ENCODE measurements at regions not wholly inside any gene's neighbourhood (a gene's known extent, or its start where the extent isn't known, plus 50 kb on each side); places are given as distances from the start of the nearest gene placed in this dataset.

DNA sequence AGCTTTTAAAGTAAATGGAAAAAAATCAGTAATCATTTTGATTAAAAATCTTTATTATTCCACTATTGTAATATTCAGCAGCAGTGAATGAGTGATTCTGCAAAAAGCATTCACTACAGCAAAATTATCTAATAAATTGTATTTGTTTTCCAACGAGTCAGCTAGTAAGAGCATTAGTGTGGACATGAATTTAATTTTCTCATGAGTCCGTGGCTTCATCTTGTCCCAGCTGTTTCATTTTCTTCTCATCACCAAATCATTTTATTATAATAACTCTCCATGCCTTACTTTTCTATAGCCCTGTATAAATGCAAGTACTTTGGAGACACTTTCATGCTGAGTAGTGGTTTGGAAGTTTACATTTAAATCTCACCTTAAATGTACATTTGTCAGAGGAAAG lies 66.2 kb downstream of the FANCF start:
- TF ChIP-seq, protein P1, sequence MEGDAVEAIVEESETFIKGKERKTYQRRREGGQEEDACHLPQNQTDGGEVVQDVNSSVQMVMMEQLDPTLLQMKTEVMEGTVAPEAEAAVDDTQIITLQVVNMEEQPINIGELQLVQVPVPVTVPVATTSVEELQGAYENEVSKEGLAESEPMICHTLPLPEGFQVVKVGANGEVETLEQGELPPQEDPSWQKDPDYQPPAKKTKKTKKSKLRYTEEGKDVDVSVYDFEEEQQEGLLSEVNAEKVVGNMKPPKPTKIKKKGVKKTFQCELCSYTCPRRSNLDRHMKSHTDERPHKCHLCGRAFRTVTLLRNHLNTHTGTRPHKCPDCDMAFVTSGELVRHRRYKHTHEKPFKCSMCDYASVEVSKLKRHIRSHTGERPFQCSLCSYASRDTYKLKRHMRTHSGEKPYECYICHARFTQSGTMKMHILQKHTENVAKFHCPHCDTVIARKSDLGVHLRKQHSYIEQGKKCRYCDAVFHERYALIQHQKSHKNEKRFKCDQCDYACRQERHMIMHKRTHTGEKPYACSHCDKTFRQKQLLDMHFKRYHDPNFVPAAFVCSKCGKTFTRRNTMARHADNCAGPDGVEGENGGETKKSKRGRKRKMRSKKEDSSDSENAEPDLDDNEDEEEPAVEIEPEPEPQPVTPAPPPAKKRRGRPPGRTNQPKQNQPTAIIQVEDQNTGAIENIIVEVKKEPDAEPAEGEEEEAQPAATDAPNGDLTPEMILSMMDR (IDR thresholded peaks at IDR 0.05), result no peak
- TF ChIP-seq POLR2A (IDR thresholded peaks at IDR 0.05), result no peak
- no peak for TF ChIP-seq POLR2AphosphoS5 (IDR thresholded peaks at IDR 0.05)
